Fibroblast of mammary gland (primary cell): ENCODE measurements at regions not wholly inside any gene's neighbourhood (a gene's known extent, or its start where the extent isn't known, plus 50 kb on each side); places are given as distances from the start of the nearest gene placed in this dataset.
A peak's percentile ranks its signal among the peaks of the same experiment; 100 is the strongest.

ENCODE experiments used
- DNase-seq: peaks from one replicate; pipeline ENCODE4 v3.0.0-alpha.2; 2010; ENCODE audit warnings: low read depth
- H3K4me3 ChIP-seq: 2 replicates; pipeline ENCODE4 v1.5.1; 2011; ENCODE audit warnings: low read depth, mild to moderate bottlenecking, low read length, moderate library complexity; ENCODE audit not compliant: control insufficient read depth
- TF ChIP-seq, protein P1 (sequence below): conservative IDR thresholded peaks from 2 replicates; pipeline ENCODE4 v1.5.1; 2011; ENCODE audit warnings: low read depth, low read length, inconsistent platforms; ENCODE audit not compliant: control insufficient read depth, insufficient read depth

DNA sequence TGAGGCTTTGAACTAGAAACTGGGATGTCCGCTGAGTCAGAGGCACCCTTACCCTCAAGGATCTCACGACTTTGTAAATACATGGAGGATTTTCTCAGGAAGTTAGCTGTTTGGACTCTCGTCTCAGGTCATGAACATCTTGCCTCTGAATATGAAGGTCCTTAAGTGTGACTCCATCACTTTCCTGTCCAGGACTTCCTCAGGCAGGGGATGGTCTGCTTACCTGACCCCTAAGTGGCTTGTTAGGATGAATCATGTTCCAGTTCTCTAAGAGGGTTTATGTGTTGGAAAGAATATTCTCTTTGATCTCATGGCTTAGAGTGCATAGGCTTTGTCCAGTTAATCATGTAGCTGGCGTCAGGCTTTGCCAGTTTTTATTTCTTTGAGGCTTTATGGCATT lies 511.7 kb upstream of the KLF4 start:
- DNase-seq: no peak
- TF ChIP-seq, protein P1, sequence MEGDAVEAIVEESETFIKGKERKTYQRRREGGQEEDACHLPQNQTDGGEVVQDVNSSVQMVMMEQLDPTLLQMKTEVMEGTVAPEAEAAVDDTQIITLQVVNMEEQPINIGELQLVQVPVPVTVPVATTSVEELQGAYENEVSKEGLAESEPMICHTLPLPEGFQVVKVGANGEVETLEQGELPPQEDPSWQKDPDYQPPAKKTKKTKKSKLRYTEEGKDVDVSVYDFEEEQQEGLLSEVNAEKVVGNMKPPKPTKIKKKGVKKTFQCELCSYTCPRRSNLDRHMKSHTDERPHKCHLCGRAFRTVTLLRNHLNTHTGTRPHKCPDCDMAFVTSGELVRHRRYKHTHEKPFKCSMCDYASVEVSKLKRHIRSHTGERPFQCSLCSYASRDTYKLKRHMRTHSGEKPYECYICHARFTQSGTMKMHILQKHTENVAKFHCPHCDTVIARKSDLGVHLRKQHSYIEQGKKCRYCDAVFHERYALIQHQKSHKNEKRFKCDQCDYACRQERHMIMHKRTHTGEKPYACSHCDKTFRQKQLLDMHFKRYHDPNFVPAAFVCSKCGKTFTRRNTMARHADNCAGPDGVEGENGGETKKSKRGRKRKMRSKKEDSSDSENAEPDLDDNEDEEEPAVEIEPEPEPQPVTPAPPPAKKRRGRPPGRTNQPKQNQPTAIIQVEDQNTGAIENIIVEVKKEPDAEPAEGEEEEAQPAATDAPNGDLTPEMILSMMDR: no peak

DNA sequence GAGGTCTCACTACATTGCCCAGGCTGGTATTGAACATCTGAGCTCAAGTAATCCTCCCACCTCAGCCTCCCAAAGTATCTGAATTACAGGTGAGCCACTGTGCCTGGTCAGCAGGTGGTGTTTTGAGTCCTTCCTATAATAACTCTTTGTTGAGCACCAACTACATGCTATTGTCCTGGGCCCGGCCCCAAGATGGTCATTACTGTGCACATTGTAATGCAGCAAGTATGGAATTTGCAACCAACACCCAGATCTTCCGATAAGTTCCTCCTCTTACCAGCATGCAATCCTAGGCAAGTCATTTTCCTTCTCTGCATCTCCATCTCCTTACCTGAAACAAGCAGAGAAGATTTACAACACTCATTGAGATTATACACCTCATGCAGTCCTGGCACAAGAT lies 510.3 kb upstream of the KLF4 start:
- DNase-seq: no peak
- TF ChIP-seq, protein P1: no peak
- no peak overlapping the region for H3K4me3 ChIP-seq

More for the DNA sequence above, 511.7 kb upstream of the KLF4 start:
- no peak overlapping the region for H3K4me3 ChIP-seq

DNA sequence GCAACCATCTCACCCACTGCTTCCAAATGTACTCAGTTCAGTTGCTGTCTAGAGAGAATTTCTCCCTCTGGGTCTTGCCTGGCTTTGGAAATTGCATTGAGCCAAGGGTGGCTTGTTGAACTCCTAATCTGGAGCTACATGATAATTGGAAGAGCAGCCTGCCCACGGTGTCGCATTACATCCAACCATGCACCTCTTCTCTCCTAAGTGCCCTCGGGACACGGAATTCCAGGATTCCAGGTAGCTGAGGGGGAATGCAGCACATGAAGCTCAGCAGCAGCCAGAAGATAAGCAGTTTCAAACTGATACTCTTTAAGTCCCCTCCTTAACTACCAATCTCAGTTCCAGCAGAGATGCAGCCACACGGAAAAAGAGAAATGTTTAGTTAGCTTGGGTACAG lies 509.4 kb upstream of the KLF4 start:
- TF ChIP-seq, protein P1: no peak
- no peak overlapping the region for H3K4me3 ChIP-seq
- DNase-seq: no peak

DNA sequence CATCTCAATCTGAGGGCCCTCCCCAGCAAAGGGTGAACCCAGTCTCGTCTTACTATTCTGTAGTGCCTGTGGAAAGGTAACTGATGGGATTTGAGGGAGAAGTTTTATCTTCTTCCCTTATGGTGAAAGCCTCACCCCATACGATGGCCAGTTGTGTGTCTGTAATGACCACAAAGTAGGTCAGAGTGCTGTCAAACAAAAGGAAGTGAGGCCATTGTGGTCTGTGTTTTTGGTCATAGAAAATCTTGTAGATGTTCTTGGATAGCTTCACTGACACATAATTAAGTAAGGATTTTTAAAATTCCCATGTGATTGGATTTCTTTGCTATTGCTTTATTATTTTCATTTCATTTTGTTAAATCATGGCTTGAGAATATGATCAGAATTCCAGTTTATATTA lies 505.1 kb upstream of the KLF4 start:
- TF ChIP-seq, protein P1: no peak
- no peak overlapping the region for H3K4me3 ChIP-seq
- peak; percentile 38 for DNase-seq

DNA sequence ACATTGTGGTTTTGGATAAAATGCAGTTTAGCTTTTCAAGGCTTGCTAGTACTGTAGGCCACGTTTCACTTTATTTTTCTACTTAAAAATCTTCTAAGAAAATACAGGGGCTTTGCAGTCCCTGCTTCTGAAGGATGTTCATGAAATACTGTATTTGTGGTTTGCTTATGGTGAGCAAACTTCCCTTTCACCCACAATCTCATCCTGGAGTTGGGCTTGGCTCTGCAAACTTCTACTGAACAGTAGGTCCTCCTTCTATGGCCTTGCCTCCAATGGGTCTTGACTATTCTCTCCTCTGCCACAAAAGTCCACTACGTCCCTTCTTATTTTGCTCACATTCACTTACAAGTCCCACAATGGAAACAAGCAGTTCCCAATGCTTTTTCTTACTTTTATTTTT lies 502.7 kb upstream of the KLF4 start:
- no peak overlapping the region for H3K4me3 ChIP-seq
- no peak for DNase-seq
- TF ChIP-seq, protein P1: no peak

DNA sequence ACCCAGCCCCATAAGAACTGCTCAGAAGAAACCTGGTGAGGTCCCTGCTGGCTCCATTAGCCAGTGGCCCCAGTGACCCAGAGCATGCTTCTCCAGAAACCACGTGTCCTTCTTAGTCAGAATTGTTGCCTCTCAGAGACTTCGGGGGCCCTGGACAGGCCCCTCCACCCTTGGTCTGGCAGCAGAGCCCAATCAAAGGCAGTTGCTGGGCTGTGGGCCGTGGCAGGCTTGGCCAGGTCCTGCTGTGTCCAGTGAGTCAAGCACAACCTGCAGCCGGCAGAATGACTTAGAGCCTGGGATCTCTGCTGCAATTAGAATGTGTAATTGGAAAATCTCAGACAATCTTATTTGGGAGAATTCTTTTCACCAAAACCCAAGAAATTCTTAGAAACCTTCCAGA lies 502.0 kb upstream of the KLF4 start:
- no peak for DNase-seq
- TF ChIP-seq, protein P1: no peak
- H3K4me3 ChIP-seq: no peak overlapping the region

DNA sequence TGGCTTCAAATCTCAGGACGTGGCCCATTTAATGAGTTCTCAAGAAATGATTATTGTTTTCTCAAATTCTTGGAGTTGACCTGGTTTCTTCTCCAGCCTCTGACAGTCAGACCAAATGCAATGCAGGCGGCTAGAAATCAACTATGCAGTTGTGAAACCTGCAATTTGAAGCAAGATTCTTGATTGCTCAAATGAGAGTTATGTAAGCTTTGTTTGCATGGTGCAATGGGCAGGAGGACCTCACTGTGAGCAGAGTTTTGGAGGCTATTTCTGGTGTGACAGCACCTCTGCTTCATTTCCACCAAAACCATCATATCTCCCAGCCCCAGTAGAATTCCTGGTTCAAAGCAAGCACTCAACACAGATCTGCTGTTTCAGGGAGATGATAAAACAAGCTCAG lies 500.0 kb upstream of the KLF4 start:
- TF ChIP-seq, protein P1: no peak
- H3K4me3 ChIP-seq: no peak overlapping the region
- DNase-seq: peak; percentile 52
